Gastroesophageal sphincter (tissue), 3 donors: ENCODE measurements at regions not wholly inside any gene's neighbourhood (a gene's known extent, or its start where the extent isn't known, plus 50 kb on each side); places are given as distances from the start of the nearest gene placed in this dataset.

Experiments
- EP300 ChIP-seq: sonication (generic); formaldehyde crosslinking; IDR thresholded peaks from one replicate; pipeline ENCODE4 v1.6.1; 2017; ENCODE audit warnings: antibody characterized with exemption, mild to moderate bottlenecking
- POLR2AphosphoS5 ChIP-seq: sonication (generic); formaldehyde crosslinking; IDR thresholded peaks from one replicate; pipeline ENCODE4 v1.6.1; 2017; ENCODE audit warnings: antibody characterized with exemption
- TF ChIP-seq, protein P1 (sequence below), 4 experiments: fragments of 200-600 bp in 2 of 4; fragments of 450-650 bp in 2 of 4; sonication (generic) in 1 of 4; IDR thresholded peaks; one replicate each; pipeline ENCODE4 v1.5.1; 2017 to 2019; ENCODE audit warnings: antibody characterized with exemption in 4 of 4, mild to moderate bottlenecking in 2 of 4, moderate library complexity in 2 of 4

DNA sequence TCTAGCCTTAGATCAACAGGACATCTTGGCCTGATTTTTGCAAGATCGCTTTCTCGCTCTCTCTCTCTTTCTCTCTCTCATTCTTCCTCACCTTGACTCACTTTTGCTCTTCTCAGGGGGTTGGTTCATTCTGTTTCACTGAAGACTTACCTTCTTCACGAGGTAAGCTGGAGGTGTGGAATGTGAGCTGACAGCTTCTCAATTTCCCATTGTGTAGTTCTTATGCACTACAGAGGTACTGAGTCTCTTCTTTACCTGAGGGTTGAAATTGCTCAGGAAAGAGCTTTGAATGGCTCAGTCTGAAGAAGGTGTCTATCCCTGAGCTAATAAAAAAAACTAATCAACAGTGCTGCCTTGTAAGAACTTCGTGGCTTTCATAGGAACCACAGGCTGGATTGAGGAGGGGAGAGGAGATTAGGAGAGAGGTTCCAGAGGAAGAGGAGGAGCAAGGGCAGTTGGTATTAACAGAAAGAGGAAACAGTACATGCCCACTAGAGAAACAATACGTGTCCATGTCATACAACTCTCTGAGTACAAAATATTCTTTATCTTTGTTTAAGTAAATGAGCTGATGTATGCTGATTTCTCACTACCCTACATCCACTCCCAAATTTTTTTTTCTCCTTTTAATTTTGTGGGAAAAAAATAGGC is 192.2 kb downstream of the TMEM167A start:
- TF ChIP-seq EP300 (no peak), POLR2AphosphoS5 (no peak)
- TF ChIP-seq, protein P1, sequence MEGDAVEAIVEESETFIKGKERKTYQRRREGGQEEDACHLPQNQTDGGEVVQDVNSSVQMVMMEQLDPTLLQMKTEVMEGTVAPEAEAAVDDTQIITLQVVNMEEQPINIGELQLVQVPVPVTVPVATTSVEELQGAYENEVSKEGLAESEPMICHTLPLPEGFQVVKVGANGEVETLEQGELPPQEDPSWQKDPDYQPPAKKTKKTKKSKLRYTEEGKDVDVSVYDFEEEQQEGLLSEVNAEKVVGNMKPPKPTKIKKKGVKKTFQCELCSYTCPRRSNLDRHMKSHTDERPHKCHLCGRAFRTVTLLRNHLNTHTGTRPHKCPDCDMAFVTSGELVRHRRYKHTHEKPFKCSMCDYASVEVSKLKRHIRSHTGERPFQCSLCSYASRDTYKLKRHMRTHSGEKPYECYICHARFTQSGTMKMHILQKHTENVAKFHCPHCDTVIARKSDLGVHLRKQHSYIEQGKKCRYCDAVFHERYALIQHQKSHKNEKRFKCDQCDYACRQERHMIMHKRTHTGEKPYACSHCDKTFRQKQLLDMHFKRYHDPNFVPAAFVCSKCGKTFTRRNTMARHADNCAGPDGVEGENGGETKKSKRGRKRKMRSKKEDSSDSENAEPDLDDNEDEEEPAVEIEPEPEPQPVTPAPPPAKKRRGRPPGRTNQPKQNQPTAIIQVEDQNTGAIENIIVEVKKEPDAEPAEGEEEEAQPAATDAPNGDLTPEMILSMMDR (IDR thresholded peaks at IDR 0.05): no peak
